Stomach (tissue), 4 donors: ENCODE measurements at regions not wholly inside any gene's neighbourhood (a gene's known extent, or its start where the extent isn't known, plus 50 kb on each side); places are given as distances from the start of the nearest gene placed in this dataset.

Experiments used
- POLR2A ChIP-seq, 4 donors: fragments of 450-650 bp; IDR thresholded peaks; one replicate each; pipeline ENCODE4 v1.6.1; 2016; ENCODE audit warnings: antibody characterized with exemption in 4 of 4, control low read depth in 2 of 4, mild to moderate bottlenecking in 1 of 4, moderate library complexity in 1 of 4
- POLR2AphosphoS5 ChIP-seq, 3 donors: sonication (generic); formaldehyde crosslinking; IDR thresholded peaks; one replicate each; pipeline ENCODE4 v1.6.1; 2016; ENCODE audit warnings: antibody characterized with exemption in 3 of 3
- TF ChIP-seq, protein P1 (sequence below), 7 experiments: fragments of 450-650 bp in 4 of 7; fragments of 200-600 bp in 3 of 7; sonication (generic) in 3 of 7; IDR thresholded peaks; one replicate each; pipeline ENCODE4 v1.5.1; 2016 to 2019; ENCODE audit warnings: antibody characterized with exemption in 7 of 7, control low read depth in 2 of 7, mild to moderate bottlenecking in 1 of 7

DNA sequence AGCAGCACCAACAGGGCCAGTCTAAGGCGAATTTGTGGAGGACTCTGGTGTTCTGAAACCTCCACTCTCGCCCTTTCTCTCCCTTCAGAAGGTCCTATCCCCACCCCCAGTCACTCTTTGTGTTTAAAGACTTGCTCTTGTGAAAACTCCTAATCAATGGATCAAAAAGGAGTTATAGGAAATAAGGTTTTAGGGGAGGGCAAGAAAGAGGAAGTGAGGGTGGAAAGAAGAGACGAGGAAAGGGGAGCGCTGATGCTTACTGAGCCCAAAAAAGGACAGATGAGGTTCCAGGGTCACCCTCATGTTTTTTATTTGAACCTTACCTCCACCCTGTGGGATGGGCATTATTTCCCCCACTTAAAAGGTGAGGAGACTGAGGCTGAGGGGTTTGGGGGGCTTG lies 70.0 kb upstream of the SLC6A11 start:
- TF ChIP-seq, protein P1, sequence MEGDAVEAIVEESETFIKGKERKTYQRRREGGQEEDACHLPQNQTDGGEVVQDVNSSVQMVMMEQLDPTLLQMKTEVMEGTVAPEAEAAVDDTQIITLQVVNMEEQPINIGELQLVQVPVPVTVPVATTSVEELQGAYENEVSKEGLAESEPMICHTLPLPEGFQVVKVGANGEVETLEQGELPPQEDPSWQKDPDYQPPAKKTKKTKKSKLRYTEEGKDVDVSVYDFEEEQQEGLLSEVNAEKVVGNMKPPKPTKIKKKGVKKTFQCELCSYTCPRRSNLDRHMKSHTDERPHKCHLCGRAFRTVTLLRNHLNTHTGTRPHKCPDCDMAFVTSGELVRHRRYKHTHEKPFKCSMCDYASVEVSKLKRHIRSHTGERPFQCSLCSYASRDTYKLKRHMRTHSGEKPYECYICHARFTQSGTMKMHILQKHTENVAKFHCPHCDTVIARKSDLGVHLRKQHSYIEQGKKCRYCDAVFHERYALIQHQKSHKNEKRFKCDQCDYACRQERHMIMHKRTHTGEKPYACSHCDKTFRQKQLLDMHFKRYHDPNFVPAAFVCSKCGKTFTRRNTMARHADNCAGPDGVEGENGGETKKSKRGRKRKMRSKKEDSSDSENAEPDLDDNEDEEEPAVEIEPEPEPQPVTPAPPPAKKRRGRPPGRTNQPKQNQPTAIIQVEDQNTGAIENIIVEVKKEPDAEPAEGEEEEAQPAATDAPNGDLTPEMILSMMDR (IDR thresholded peaks at IDR 0.05), result no peak
- TF ChIP-seq POLR2A (IDR thresholded peaks at IDR 0.05) (no peak), POLR2AphosphoS5 (IDR thresholded peaks at IDR 0.05) (no peak)
